ENCODE measurements at regions not wholly inside any gene's neighbourhood (a gene's known extent, or its start where the extent isn't known, plus 50 kb on each side); places are given as distances from the start of the nearest gene placed in this dataset.

DNA sequence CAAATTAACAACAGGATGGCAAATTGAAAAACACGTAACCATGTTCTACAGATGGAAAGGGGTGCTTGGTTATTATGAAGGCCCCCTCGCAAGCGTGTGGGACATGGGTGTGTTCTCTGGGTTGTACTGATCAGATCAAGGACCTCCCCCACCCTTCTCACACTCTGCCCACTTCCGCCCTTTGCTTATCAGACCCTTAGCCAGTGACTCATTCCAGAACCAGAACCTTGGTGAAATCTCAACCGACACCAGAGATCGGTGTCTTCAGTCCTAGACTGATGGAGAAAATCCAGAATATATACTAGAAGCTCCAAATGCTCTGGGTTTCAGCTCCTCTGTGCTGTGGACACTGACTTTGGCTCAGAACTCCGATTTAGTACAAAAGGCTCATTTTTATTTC is 64.9 kb downstream of the PTTG1 start:
- no peaks in the 10 kb centered on the region for H3K9me3 ChIP-seq
- no peaks in the 10 kb centered on the region for H3K36me3 ChIP-seq
- DNase-seq (ENCODE audit: low spot score in 2 of 2): no peak
- TF ChIP-seq, protein P1, sequence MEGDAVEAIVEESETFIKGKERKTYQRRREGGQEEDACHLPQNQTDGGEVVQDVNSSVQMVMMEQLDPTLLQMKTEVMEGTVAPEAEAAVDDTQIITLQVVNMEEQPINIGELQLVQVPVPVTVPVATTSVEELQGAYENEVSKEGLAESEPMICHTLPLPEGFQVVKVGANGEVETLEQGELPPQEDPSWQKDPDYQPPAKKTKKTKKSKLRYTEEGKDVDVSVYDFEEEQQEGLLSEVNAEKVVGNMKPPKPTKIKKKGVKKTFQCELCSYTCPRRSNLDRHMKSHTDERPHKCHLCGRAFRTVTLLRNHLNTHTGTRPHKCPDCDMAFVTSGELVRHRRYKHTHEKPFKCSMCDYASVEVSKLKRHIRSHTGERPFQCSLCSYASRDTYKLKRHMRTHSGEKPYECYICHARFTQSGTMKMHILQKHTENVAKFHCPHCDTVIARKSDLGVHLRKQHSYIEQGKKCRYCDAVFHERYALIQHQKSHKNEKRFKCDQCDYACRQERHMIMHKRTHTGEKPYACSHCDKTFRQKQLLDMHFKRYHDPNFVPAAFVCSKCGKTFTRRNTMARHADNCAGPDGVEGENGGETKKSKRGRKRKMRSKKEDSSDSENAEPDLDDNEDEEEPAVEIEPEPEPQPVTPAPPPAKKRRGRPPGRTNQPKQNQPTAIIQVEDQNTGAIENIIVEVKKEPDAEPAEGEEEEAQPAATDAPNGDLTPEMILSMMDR (IDR thresholded peaks at IDR 0.05): no peak
- no peak for TF ChIP-seq EP300 (IDR thresholded peaks at IDR 0.05)
- no peak for TF ChIP-seq POLR2AphosphoS5 (IDR thresholded peaks at IDR 0.05)
- TF ChIP-seq POLR2A (IDR thresholded peaks at IDR 0.05): no peak
- 85% methylated on average over 7 of the region's 7 CpGs for WGBS
- H3K4me1 ChIP-seq: no peaks in the 10 kb centered on the region
- H3K4me3 ChIP-seq: no peak overlapping the region
- no peaks in the 10 kb centered on the region for H3K27me3 ChIP-seq
- H3K27ac ChIP-seq: no peak overlapping the region

DNA sequence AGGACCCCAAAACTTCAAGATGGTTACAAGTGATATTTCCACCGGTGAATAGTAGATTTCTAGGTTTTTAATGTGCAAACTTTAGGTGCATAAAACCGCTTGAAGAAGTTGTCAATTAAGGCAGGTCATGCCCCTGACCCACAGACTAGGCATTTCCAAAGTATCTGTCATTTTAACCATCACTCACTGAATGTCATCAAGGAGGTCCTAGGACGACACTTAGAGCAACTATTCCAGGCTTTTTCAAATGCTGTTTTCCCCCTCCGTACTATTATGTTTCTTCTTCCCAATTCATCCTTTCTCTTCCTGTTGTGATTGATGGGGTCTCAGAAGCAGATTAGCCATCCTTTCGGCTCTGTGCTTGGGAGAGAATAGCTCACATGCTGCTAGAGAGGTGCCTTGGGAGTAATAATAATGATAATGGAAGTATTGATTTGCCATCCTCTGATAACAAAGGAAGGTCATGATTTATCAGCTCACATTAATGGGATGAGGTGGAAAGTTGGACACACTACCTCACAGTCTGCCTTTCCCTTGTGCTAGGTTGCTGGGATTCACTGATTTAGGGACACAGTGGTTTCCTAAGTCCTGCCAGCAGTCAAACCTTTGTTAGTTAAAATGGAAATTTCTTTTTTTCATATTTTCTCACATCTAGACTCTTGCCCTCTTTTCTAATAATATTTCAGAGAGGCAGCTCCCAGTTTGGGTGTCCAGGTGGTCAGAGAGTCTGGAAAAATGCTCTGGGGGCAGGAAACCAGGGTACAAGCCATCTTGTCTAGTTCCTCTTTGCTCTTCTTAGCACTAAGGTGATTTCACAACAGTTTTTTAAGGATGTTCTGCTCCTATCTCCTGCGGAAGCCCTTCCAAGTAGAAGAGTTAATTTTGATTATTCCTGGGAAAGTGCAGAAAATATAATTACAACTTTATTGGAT is 67.0 kb downstream of the PTTG1 start:
- TF ChIP-seq EP300 (IDR thresholded peaks at IDR 0.05) (no peak), POLR2A (IDR thresholded peaks at IDR 0.05) (no peak), POLR2AphosphoS5 (IDR thresholded peaks at IDR 0.05) (no peak)
- TF ChIP-seq, protein P1 (IDR thresholded peaks at IDR 0.05): no peak
- no peaks in the 10 kb centered on the region for H3K4me1 ChIP-seq
- 76% methylated on average over 6 of the region's 6 CpGs for WGBS
- no peak overlapping the region for H3K4me3 ChIP-seq
- DNase-seq (ENCODE audit: low spot score in 2 of 2): no peak
- H3K27ac ChIP-seq: no peak overlapping the region
- H3K9me3 ChIP-seq: no peaks in the 10 kb centered on the region
- H3K36me3 ChIP-seq: no peaks in the 10 kb centered on the region
- no peaks in the 10 kb centered on the region for H3K27me3 ChIP-seq

DNA sequence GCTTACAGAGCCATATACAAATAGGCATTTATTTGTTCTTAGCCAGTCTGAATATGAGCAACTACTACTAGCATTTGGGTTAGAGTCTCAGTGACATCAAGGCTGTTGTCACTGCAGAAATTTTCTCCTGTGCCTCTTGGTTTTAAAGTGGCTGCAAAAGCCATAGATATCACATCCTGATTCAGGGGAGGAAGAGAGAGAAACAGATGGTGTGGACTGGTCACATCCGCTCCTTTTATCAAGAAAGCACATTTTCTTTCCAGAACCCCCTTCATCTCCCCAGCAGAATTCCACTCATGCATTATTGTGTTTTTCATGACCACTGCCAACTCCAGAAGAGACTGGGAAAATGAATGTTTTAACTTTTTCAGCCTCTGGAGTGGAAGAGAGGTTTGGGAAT is 69.8 kb downstream of the PTTG1 start:
- H3K36me3 ChIP-seq: no peaks in the 10 kb centered on the region
- TF ChIP-seq POLR2AphosphoS5 (IDR thresholded peaks at IDR 0.05): no peak
- no peak for TF ChIP-seq EP300 (IDR thresholded peaks at IDR 0.05)
- no peak overlapping the region for H3K27ac ChIP-seq
- no peaks in the 10 kb centered on the region for H3K4me1 ChIP-seq
- no peaks in the 10 kb centered on the region for H3K9me3 ChIP-seq
- WGBS: 88% methylated on average over 1 of the region's 1 CpG
- no peak overlapping the region for H3K4me3 ChIP-seq
- no peak for DNase-seq (ENCODE audit: low spot score in 2 of 2)
- no peaks in the 10 kb centered on the region for H3K27me3 ChIP-seq

DNA sequence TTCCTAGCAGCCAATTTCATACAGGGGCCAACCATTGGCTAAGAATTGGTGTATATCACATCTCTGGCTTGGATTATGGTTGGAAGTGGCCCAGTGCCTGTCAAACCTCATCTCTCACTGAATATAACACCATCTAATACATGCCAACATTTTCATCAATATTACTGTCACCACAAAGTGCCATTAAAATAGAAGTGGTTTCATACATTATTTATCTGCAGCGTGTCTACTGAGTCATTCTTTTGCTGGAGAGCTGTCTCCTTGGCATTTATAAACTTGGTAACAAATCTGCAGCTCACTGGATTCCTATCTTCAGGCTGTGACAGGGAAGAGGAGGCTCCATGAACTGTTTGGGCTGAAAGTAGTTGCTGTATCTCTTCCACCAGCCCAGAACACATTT is 70.9 kb downstream of the PTTG1 start:
- WGBS: 53% methylated on average over 1 of the region's 1 CpG
- TF ChIP-seq EP300 (IDR thresholded peaks at IDR 0.05): no peak
- TF ChIP-seq, protein P1 (IDR thresholded peaks at IDR 0.05): no peak
- TF ChIP-seq POLR2AphosphoS5 (IDR thresholded peaks at IDR 0.05): no peak
- TF ChIP-seq POLR2A (IDR thresholded peaks at IDR 0.05): no peak
- no peaks in the 10 kb centered on the region for H3K27me3 ChIP-seq
- no peak overlapping the region for H3K4me3 ChIP-seq
- DNase-seq (ENCODE audit: low spot score in 2 of 2): no peak
- H3K9me3 ChIP-seq: no peaks in the 10 kb centered on the region
- no peaks in the 10 kb centered on the region for H3K36me3 ChIP-seq
- no peaks in the 10 kb centered on the region for H3K4me1 ChIP-seq
- no peak overlapping the region for H3K27ac ChIP-seq

DNA sequence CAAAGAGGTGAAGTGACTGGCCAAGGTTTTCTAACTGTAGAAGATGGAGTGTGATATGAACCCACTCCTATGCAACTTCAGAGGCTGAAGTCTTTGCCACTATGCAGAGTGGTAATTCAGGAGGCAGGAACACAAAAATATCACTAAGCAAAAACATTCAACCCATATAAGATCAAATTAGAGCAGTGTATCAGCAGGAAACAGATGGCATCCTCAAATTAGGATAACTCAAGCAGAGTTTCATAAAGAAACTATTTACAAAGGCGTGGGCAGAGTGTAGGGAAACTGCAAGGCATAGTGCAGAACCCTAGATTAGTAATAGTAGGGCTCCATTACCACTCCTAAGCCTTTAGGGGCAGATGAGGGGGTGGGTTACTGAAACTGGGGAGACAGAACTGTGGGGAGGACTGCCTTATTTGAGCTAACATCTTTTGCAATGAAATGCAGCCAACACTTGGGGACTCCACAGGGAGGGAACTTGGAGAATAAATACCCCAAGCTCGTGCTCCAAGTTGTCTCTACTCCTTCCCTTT is 72.2 kb downstream of the PTTG1 start:
- 48% methylated on average over 2 of the region's 2 CpGs for WGBS
- Histone ChIP-seq H3K9me3 (no peaks in the 10 kb centered on the region), H3K36me3 (no peaks in the 10 kb centered on the region), H3K27ac (no peak overlapping the region), H3K4me1 (no peaks in the 10 kb centered on the region), H3K27me3 (no peaks in the 10 kb centered on the region), H3K4me3 (no peak overlapping the region)
- TF ChIP-seq POLR2A (IDR thresholded peaks at IDR 0.05): no peak
- TF ChIP-seq POLR2AphosphoS5 (IDR thresholded peaks at IDR 0.05): no peak
- TF ChIP-seq EP300 (IDR thresholded peaks at IDR 0.05): no peak
- TF ChIP-seq, protein P1 (IDR thresholded peaks at IDR 0.05): no peak
- DNase-seq (ENCODE audit: low spot score in 2 of 2): no peak

Data from suprapubic skin (tissue), 4 donors.